ENCODE measurements at regions not wholly inside any gene's neighbourhood (a gene's known extent, or its start where the extent isn't known, plus 50 kb on each side); places are given as distances from the start of the nearest gene placed in this dataset.

DNA sequence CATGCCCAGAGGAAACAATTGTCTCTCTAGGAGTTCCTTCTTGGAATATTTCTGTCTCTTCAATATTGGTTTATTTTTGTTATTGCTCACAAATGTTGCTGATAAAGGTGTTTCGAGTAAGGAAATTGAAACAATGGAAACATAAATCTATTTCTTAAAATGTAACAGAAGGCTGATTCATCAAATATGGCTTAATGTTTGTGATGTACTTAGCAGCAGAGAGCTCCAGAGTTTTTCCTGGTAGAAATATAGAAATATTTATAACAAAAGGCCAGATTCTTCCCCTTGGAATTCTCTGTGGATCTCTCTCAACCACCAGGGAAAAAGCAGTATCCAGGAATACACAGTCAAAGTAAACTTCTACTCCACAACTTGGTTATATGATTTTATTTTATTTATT lies 149.2 kb upstream of the LRIG3 start:
- Mint-ChIP-seq H3K4me1 (no peaks in the 10 kb centered on the region), H3K4me3 (no peak overlapping the region), H3K27me3 (no peaks in the 10 kb centered on the region), H3K27ac (no peak overlapping the region), H3K9me3 (ENCODE audit: insufficient read depth) (no peaks in the 10 kb centered on the region)
- H2AFZ ChIP-seq (ENCODE audit: insufficient read depth, low read depth, low read length, poor library complexity, severe bottlenecking): no peak overlapping the region
- no peak overlapping the region for H3K27ac ChIP-seq (ENCODE audit: low read length in 2 of 2)
- no peak overlapping the region for H3K4me3 ChIP-seq (ENCODE audit: control extremely low read depth in 1 of 5, extremely low read depth in 1 of 5, insufficient read depth in 1 of 5, low read depth in 2 of 5, low read length in 4 of 5)
- DNase-seq (no peak), ATAC-seq (ENCODE audit: low read depth) (no peak)
- WGBS (ENCODE audit: insufficient coverage): no CpG with 5 or more reads among the region's 1 CpG
- no peaks in the 10 kb centered on the region for H3K36me3 ChIP-seq (replicated peaks in 1 of 2; ENCODE audit: control extremely low read depth in 1 of 2, control insufficient read depth in 1 of 2, extremely low read depth in 1 of 2, insufficient read depth in 2 of 2, low read length in 1 of 2)
- H3K9me3 ChIP-seq (ENCODE audit: control extremely low read depth in 1 of 3, control insufficient read depth in 2 of 3, insufficient read depth in 1 of 3, low read length in 2 of 3): no peaks in the 10 kb centered on the region
- ChIA-PET POLR2A (no interaction called here), CTCF (no interaction called here)
- no peaks in the 10 kb centered on the region for H3K4me1 ChIP-seq (ENCODE audit: control insufficient read depth in 2 of 2, insufficient read depth in 2 of 2, low read length in 2 of 2)
- intact Hi-C loops (cut with micrococcal nuclease): no loop called here
- H3K27me3 ChIP-seq (replicated peaks in 1 of 4; ENCODE audit: control extremely low read depth in 1 of 4, control insufficient read depth in 3 of 4, insufficient read depth in 4 of 4, low read length in 3 of 4): no peaks in the 10 kb centered on the region
- no peaks in the 10 kb centered on the region for H3K79me2 ChIP-seq (ENCODE audit: control insufficient read depth, insufficient read depth, low read length)
- no peaks in the 10 kb centered on the region for H4K20me1 ChIP-seq (ENCODE audit: control insufficient read depth, insufficient read depth, low read length, poor library complexity, severe bottlenecking)
- TF ChIP-seq, protein P1, sequence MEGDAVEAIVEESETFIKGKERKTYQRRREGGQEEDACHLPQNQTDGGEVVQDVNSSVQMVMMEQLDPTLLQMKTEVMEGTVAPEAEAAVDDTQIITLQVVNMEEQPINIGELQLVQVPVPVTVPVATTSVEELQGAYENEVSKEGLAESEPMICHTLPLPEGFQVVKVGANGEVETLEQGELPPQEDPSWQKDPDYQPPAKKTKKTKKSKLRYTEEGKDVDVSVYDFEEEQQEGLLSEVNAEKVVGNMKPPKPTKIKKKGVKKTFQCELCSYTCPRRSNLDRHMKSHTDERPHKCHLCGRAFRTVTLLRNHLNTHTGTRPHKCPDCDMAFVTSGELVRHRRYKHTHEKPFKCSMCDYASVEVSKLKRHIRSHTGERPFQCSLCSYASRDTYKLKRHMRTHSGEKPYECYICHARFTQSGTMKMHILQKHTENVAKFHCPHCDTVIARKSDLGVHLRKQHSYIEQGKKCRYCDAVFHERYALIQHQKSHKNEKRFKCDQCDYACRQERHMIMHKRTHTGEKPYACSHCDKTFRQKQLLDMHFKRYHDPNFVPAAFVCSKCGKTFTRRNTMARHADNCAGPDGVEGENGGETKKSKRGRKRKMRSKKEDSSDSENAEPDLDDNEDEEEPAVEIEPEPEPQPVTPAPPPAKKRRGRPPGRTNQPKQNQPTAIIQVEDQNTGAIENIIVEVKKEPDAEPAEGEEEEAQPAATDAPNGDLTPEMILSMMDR (IDR thresholded peaks at IDR 0.05): no peak
- no peak for TF ChIP-seq EZH2 (IDR thresholded peaks at IDR 0.05; ENCODE audit: borderline replicate concordance, insufficient read depth, low read depth, low read length, poor library complexity, severe bottlenecking)
- H3K4me2 ChIP-seq (replicated peaks; ENCODE audit: low read depth, low read length, poor library complexity, severe bottlenecking): no peak overlapping the region
- no peak overlapping the region for H3K9ac ChIP-seq (ENCODE audit: low read length)

DNA sequence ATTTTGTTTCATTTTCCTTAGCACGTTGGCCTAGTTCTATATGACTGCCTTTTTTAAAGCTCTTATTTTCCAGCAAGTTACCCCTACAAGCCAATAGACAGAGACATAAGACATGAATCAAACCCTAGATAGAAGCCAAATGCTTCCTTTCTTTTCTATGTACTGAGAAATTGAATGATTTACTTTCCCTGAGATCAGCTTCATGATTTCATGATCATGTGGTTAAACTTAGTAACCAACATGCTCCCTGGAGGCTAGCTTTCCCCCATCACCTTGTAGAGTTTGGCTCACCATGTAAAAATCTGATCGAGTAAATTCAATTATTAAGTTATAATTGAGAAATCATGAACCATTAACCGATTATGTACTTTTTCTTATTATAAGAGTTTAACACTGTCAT lies 148.1 kb upstream of the LRIG3 start:
- Histone ChIP-seq H3K4me2 (replicated peaks; ENCODE audit: low read depth, low read length, poor library complexity, severe bottlenecking) (no peak overlapping the region), H3K4me3 (ENCODE audit: control extremely low read depth in 1 of 5, extremely low read depth in 1 of 5, insufficient read depth in 1 of 5, low read depth in 2 of 5, low read length in 4 of 5) (no peak overlapping the region), H2AFZ (ENCODE audit: insufficient read depth, low read depth, low read length, poor library complexity, severe bottlenecking) (no peak overlapping the region), H3K4me1 (ENCODE audit: control insufficient read depth in 2 of 2, insufficient read depth in 2 of 2, low read length in 2 of 2) (no peaks in the 10 kb centered on the region), H3K9ac (ENCODE audit: low read length) (no peak overlapping the region), H3K27ac (ENCODE audit: low read length in 2 of 2) (no peak overlapping the region), H3K36me3 (replicated peaks in 1 of 2; ENCODE audit: control extremely low read depth in 1 of 2, control insufficient read depth in 1 of 2, extremely low read depth in 1 of 2, insufficient read depth in 2 of 2, low read length in 1 of 2) (no peaks in the 10 kb centered on the region), H3K27me3 (replicated peaks in 1 of 4; ENCODE audit: control extremely low read depth in 1 of 4, control insufficient read depth in 3 of 4, insufficient read depth in 4 of 4, low read length in 3 of 4) (no peaks in the 10 kb centered on the region), H4K20me1 (ENCODE audit: control insufficient read depth, insufficient read depth, low read length, poor library complexity, severe bottlenecking) (no peaks in the 10 kb centered on the region), H3K79me2 (ENCODE audit: control insufficient read depth, insufficient read depth, low read length) (no peaks in the 10 kb centered on the region), H3K9me3 (ENCODE audit: control extremely low read depth in 1 of 3, control insufficient read depth in 2 of 3, insufficient read depth in 1 of 3, low read length in 2 of 3) (no peaks in the 10 kb centered on the region)
- WGBS (ENCODE audit: insufficient coverage): 100% methylated on average over 1 of the region's 3 CpGs
- no peaks in the 10 kb centered on the region for H3K4me1 Mint-ChIP-seq
- intact Hi-C loops (cut with micrococcal nuclease): no loop called here
- ChIA-PET CTCF (no interaction called here), POLR2A (no interaction called here)
- H3K27me3 Mint-ChIP-seq: no peaks in the 10 kb centered on the region
- ATAC-seq (ENCODE audit: low read depth): no peak
- H3K27ac Mint-ChIP-seq: no peak overlapping the region
- TF ChIP-seq EZH2 (IDR thresholded peaks at IDR 0.05; ENCODE audit: borderline replicate concordance, insufficient read depth, low read depth, low read length, poor library complexity, severe bottlenecking): no peak
- TF ChIP-seq, protein P1 (IDR thresholded peaks at IDR 0.05): no peak
- no peak for DNase-seq
- no peaks in the 10 kb centered on the region for H3K9me3 Mint-ChIP-seq (ENCODE audit: insufficient read depth)
- no peak overlapping the region for H3K4me3 Mint-ChIP-seq

Data from B cell (primary cell).